ENCODE measurements at regions not wholly inside any gene's neighbourhood (a gene's known extent, or its start where the extent isn't known, plus 50 kb on each side); places are given as distances from the start of the nearest gene placed in this dataset.
"Not testable (repeated sequence)": the region's sequence is repeated elsewhere in the genome, so short reads cannot be mapped to it uniquely, and the experiment has no call there.

DNA sequence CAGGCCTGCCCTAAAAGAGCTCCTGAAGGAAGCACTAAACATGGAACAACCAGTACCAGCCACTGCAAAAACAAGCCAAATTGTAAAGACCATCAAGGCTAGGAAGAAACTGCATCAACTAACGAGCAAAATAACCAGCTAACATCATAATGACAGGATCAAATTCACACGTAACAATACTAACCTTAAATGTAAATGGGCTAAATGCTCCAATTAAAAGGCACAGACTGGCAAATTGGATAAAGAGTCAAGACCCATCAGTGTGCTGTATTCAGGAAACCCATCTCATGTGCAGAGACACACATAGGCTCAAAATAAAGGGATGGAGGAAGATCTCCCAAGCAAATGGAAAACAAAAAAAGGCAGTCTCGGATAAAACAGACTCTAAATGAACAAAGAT, 117.7 kb upstream of the ETV3 start:
- TF ChIP-seq, protein P1, sequence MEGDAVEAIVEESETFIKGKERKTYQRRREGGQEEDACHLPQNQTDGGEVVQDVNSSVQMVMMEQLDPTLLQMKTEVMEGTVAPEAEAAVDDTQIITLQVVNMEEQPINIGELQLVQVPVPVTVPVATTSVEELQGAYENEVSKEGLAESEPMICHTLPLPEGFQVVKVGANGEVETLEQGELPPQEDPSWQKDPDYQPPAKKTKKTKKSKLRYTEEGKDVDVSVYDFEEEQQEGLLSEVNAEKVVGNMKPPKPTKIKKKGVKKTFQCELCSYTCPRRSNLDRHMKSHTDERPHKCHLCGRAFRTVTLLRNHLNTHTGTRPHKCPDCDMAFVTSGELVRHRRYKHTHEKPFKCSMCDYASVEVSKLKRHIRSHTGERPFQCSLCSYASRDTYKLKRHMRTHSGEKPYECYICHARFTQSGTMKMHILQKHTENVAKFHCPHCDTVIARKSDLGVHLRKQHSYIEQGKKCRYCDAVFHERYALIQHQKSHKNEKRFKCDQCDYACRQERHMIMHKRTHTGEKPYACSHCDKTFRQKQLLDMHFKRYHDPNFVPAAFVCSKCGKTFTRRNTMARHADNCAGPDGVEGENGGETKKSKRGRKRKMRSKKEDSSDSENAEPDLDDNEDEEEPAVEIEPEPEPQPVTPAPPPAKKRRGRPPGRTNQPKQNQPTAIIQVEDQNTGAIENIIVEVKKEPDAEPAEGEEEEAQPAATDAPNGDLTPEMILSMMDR (IDR thresholded peaks at IDR 0.05 in 8 of 11, conservative IDR thresholded peaks at IDR 0.05 in 3 of 11), result not testable (repeated sequence)
- not testable (repeated sequence) for TF ChIP-seq POLR2A (IDR thresholded peaks at IDR 0.05)

All from spleen (tissue), 7 donors.